GM12878 (cell line): ENCODE measurements at regions not wholly inside any gene's neighbourhood (a gene's known extent, or its start where the extent isn't known, plus 50 kb on each side); places are given as distances from the start of the nearest gene placed in this dataset.

Experiments
- BCL11A ChIP-seq: IDR thresholded peaks from 2 replicates; pipeline ENCODE4 v1.6.1; 2011; ENCODE audit warnings: low read depth, low read length
- POLR2A ChIP-seq: IDR thresholded peaks from 2 replicates; pipeline ENCODE4 v1.6.1; 2011; ENCODE audit warnings: low read depth, mild to moderate bottlenecking, low read length
- TCF3 ChIP-seq: IDR thresholded peaks from 2 replicates; pipeline ENCODE4 v1.6.1; 2012; ENCODE audit warnings: low read depth, mild to moderate bottlenecking, low read length, borderline replicate concordance; ENCODE audit not compliant: insufficient read depth

DNA sequence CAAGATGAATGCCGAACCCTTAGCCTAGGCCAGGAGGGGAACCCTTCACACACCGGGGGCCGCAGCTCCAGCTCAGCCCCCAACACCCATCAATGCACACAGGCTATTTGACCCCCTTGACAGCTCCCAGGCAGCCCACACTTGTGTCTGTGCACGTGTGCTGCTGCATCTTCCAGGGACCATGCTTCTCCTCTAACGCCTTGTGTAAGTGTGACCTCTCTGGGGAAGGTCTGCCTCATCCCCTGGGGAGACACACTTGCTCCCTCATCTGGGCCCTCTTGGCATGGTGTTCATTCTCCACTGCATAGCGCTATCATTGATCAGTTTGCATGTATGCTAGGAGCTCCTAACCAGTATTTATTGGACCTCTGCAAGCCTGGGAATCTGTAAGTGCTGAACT lies 120.0 kb upstream of the FHL2 start:
- no peak for TF ChIP-seq BCL11A
- TF ChIP-seq POLR2A = no peak
- no peak for TF ChIP-seq TCF3
